SU-DHL-6 (cell line): ENCODE measurements at regions not wholly inside any gene's neighbourhood (a gene's known extent, or its start where the extent isn't known, plus 50 kb on each side); places are given as distances from the start of the nearest gene placed in this dataset.

Experiments used
- H2AFZ ChIP-seq: fragments of 200-600 bp; sonication (generic); 2 replicates; pipeline ENCODE4 v1.6.1; 2014; ENCODE audit warnings: low read depth, mild to moderate bottlenecking, moderate library complexity, mixed read lengths, antibody characterized with exemption, low read length; ENCODE audit not compliant: severe bottlenecking
- H3F3A ChIP-seq: fragments of 200-600 bp; shearing (Covaris generic); 2 replicates; pipeline ENCODE4 v1.6.0; 2016; ENCODE audit warnings: antibody characterized with exemption, mild to moderate bottlenecking; ENCODE audit not compliant: insufficient read depth
- H3K27ac ChIP-seq: fragments of 200-600 bp; sonication (generic); 2 replicates; pipeline ENCODE4 v1.5.1; 2016; ENCODE audit warnings: low read depth, mild to moderate bottlenecking, low read length, moderate library complexity, mixed read lengths
- H3K27me3 ChIP-seq: fragments of 200-600 bp; sonication (generic), shearing (Covaris generic); 2 replicates; pipeline ENCODE4 v1.6.0; 2014; ENCODE audit warnings: mild to moderate bottlenecking, low read length
- H3K36me3 ChIP-seq: fragments of 200-600 bp; sonication (generic); 2 replicates; pipeline ENCODE4 v1.6.1; 2014; ENCODE audit warnings: mild to moderate bottlenecking, low read length, mixed read lengths
- H3K4me2 ChIP-seq: fragments of 300-600, 200-600 bp; shearing (Covaris generic), sonication (generic); 2 replicates; pipeline ENCODE4 v1.6.0; 2014; ENCODE audit warnings: low read length, low read depth, mild to moderate bottlenecking; ENCODE audit not compliant: poor library complexity, severe bottlenecking
- H3K4me3 ChIP-seq: fragments of 200-600 bp; sonication (generic); 2 replicates; pipeline ENCODE4 v1.5.1; 2014; ENCODE audit warnings: antibody characterized with exemption, low read length, mild to moderate bottlenecking, mixed read lengths; ENCODE audit not compliant: insufficient read depth, poor library complexity, severe bottlenecking
- H3K79me2 ChIP-seq: fragments of 200-600 bp; sonication (generic); 2 replicates; pipeline ENCODE4 v1.6.1; 2014; ENCODE audit warnings: mild to moderate bottlenecking, low read length, moderate library complexity; ENCODE audit not compliant: insufficient read depth
- H3K9ac ChIP-seq: fragments of 200-600 bp; sonication (generic); 2 replicates; pipeline ENCODE4 v1.7.0; 2014; ENCODE audit warnings: mild to moderate bottlenecking, low read length
- H3K9me2 ChIP-seq: fragments of 200-600 bp; sonication (generic); replicated peaks from 2 replicates; pipeline ENCODE4 v1.6.1; 2014; ENCODE audit warnings: low read length; ENCODE audit not compliant: insufficient read depth
- H3K9me3 ChIP-seq: fragments of 200-600 bp; sonication (generic); 2 replicates; pipeline ENCODE4 v1.6.1; 2014; ENCODE audit warnings: low read length, mixed read lengths; ENCODE audit not compliant: insufficient read depth
- H4K20me1 ChIP-seq: fragments of 200-600 bp; sonication (generic); 2 replicates; pipeline ENCODE4 v1.6.1; 2014; ENCODE audit warnings: low read depth, mild to moderate bottlenecking, antibody characterized with exemption, low read length, moderate library complexity, mixed read lengths
- CTCF ChIP-seq: fragments of 200-600 bp; sonication (generic); IDR thresholded peaks from one replicate; pipeline ENCODE4 v1.5.1; 2017; ENCODE audit warnings: antibody characterized with exemption, mild to moderate bottlenecking, low read length, moderate library complexity; ENCODE audit not compliant: insufficient read depth, poor library complexity, severe bottlenecking
- EZH2phosphoT487 ChIP-seq: fragments of 200-600 bp; sonication (generic), shearing (Covaris generic); conservative IDR thresholded peaks from 2 replicates; pipeline ENCODE4 v1.6.1; 2018; ENCODE audit warnings: mild to moderate bottlenecking, antibody characterized with exemption, low read length, moderate library complexity, mixed read lengths

DNA sequence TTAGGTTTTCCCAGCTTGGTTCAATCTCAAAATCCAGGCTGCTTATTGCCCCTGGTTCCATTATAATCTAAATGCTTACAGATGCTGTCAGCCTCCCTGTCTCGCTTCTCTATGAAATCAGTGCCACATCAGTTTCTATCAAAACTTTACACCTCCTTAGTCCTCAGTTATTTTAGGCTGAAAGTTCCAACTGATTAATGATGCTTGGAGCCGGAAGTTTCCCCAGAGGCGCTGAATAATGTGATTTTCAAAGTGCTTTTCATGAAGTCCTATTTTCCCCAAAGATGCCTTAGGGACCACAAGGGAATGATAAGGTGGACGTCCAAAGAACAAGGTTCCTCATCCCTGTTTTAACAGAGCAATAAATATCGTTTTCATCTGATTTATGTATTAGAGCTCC, 262.4 kb upstream of the RMST start:
- Histone ChIP-seq H3K9me3 (no peaks in the 10 kb centered on the region), H3K4me3 (no peak overlapping the region), H3K27me3 (no peaks in the 10 kb centered on the region), H2AFZ (no peak overlapping the region), H3K9ac (no peak overlapping the region), H3K9me2 (no peaks in the 10 kb centered on the region), H3K36me3 (no peaks in the 10 kb centered on the region), H3K79me2 (no peaks in the 10 kb centered on the region), H3F3A (no peaks in the 10 kb centered on the region), H3K4me2 (no peak overlapping the region), H4K20me1 (no peaks in the 10 kb centered on the region), H3K27ac (no peak overlapping the region)
- no peak for TF ChIP-seq EZH2phosphoT487
- TF ChIP-seq CTCF, result no peak

- Histone ChIP-seq H2AFZ (no peak overlapping the region), H3K4me2 (no peak overlapping the region), H3K79me2 (no peaks in the 10 kb centered on the region), H3K9ac (no peak overlapping the region), H3K9me2 (no peaks in the 10 kb centered on the region), H3K4me3 (no peak overlapping the region), H3K36me3 (no peaks in the 10 kb centered on the region), H4K20me1 (no peaks in the 10 kb centered on the region), H3F3A (no peaks in the 10 kb centered on the region), H3K9me3 (no peaks in the 10 kb centered on the region), H3K27ac (no peak overlapping the region), H3K27me3 (no peaks in the 10 kb centered on the region)
- TF ChIP-seq EZH2phosphoT487 (no peak), CTCF (no peak)
These were observed 259.2 kb upstream of the RMST start for GRCh38 chr12:97203408-97203807.

DNA sequence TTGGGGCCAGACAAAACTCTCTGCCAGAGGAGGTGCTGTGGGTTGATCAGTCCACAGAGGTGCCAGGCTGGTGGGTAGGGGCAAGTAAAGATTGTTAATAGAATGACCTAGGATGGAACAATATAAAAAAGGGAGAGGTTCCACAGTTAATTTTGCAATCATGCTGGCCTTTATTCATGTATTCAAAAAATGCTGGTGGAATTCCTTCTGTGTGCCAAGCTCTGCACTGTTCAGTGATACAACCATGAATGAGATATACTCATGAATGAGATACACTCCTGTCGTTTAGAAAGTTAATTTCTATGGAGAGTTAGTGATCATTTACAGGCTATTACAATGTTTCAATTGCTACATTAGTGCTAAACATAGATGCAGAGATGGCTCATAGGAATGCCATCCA, 252.6 kb upstream of the RMST start:
- no peak overlapping the region for H3K27ac ChIP-seq
- H3K36me3 ChIP-seq, result no peaks in the 10 kb centered on the region
- H3K4me3 ChIP-seq, result no peak overlapping the region
- no peaks in the 10 kb centered on the region for H3K9me3 ChIP-seq
- H2AFZ ChIP-seq, result no peak overlapping the region
- H3K9me2 ChIP-seq, result no peaks in the 10 kb centered on the region
- no peaks in the 10 kb centered on the region for H4K20me1 ChIP-seq
- no peaks in the 10 kb centered on the region for H3F3A ChIP-seq
- no peaks in the 10 kb centered on the region for H3K27me3 ChIP-seq
- TF ChIP-seq CTCF (no peak), EZH2phosphoT487 (no peak)
- no peaks in the 10 kb centered on the region for H3K79me2 ChIP-seq
- H3K4me2 ChIP-seq, result no peak overlapping the region
- H3K9ac ChIP-seq, result no peak overlapping the region
